HG03045 (cell line): ENCODE measurements at regions not wholly inside any gene's neighbourhood (a gene's known extent, or its start where the extent isn't known, plus 50 kb on each side); places are given as distances from the start of the nearest gene placed in this dataset.
A peak's percentile ranks its signal among the peaks of the same experiment; 100 is the strongest.
"Not testable (repeated sequence)": the region's sequence is repeated elsewhere in the genome, so short reads cannot be mapped to it uniquely, and the experiment has no call there.

ENCODE experiments used
- ATAC-seq: cut with Tn5 transposase; IDR thresholded peaks from one replicate; pipeline ENCODE4 v1.9.1; 2021; ENCODE audit warnings: mild to moderate bottlenecking, moderate library complexity; ENCODE audit not compliant: unreplicated experiment

GRCh38 chr9:75197561-75197960 lies 109.2 kb downstream of the OSTF1 start:
- no peak for ATAC-seq

- no peak for ATAC-seq
Measured at GRCh38 chr9:75198436-75198835, 110.1 kb downstream of the OSTF1 start.

- no peak for ATAC-seq
Measured at GRCh38 chr9:75200892-75201470, 112.7 kb downstream of the OSTF1 start.

GRCh38 chr9:75201480-75202209 lies 113.3 kb downstream of the OSTF1 start:
- ATAC-seq = no peak

GRCh38 chr9:75207997-75208396 lies 119.7 kb downstream of the OSTF1 start:
- ATAC-seq = not testable (repeated sequence)

GRCh38 chr9:75210215-75210614 lies 121.9 kb downstream of the OSTF1 start:
- no peak for ATAC-seq

- no peak for ATAC-seq
Measured at GRCh38 chr9:75213765-75214164, 125.5 kb downstream of the OSTF1 start.

- no peak for ATAC-seq
Measured at GRCh38 chr9:75226403-75227139, 138.3 kb downstream of the OSTF1 start.

GRCh38 chr9:75228893-75229292 lies 140.6 kb downstream of the OSTF1 start:
- ATAC-seq = no peak

- ATAC-seq = no peak
Measured at GRCh38 chr9:75229605-75230332, 141.5 kb downstream of the OSTF1 start.

GRCh38 chr9:75230469-75230868 lies 142.2 kb downstream of the OSTF1 start:
- ATAC-seq = no peak

- ATAC-seq = no peak
Measured at GRCh38 chr9:75231167-75231566, 142.9 kb downstream of the OSTF1 start.

GRCh38 chr9:75233011-75233410 lies 144.7 kb downstream of the OSTF1 start:
- no peak for ATAC-seq

GRCh38 chr9:75235632-75236031 lies 147.3 kb downstream of the OSTF1 start:
- no peak for ATAC-seq

- peak; percentile 91 for ATAC-seq
Measured at GRCh38 chr9:75238311-75238976, 150.1 kb downstream of the OSTF1 start.

- no peak for ATAC-seq
Measured at GRCh38 chr9:75239176-75239575, 150.9 kb downstream of the OSTF1 start.

- ATAC-seq = no peak
Measured at GRCh38 chr9:75242426-75242825, 154.1 kb downstream of the OSTF1 start.

GRCh38 chr9:75246949-75247348 lies 158.6 kb downstream of the OSTF1 start:
- ATAC-seq = no peak

- ATAC-seq = peak; percentile 77
Measured at GRCh38 chr9:75265525-75265972, 177.2 kb downstream of the OSTF1 start.

- ATAC-seq = no peak
Measured at GRCh38 chr9:75269197-75269596, 180.9 kb downstream of the OSTF1 start.

- not testable (repeated sequence) for ATAC-seq
Measured at GRCh38 chr9:75273055-75273454, 184.7 kb downstream of the OSTF1 start.
